ENCODE measurements at regions not wholly inside any gene's neighbourhood (a gene's known extent, or its start where the extent isn't known, plus 50 kb on each side); places are given as distances from the start of the nearest gene placed in this dataset.
"Not testable (repeated sequence)": the region's sequence is repeated elsewhere in the genome, so short reads cannot be mapped to it uniquely, and the experiment has no call there.

- Histone ChIP-seq H2AFZ (ENCODE audit: low read depth, low read length, severe bottlenecking) (no peak overlapping the region), H3K9ac (ENCODE audit: low read length) (no peak overlapping the region), H3K9me3 (ENCODE audit: insufficient read depth, low read length) (no peaks in the 10 kb centered on the region; the same call in 1 of the 2 replicates), H3K4me3 (ENCODE audit: insufficient read depth, low read length, poor library complexity, severe bottlenecking) (no peak overlapping the region), H3K79me2 (ENCODE audit: insufficient read depth, low read length) (no peaks in the 10 kb centered on the region), H3K27ac (ENCODE audit: low read depth, low read length) (no peak overlapping the region), H3F3A (ENCODE audit: insufficient read depth) (no peaks in the 10 kb centered on the region), H3K9me2 (replicated peaks; ENCODE audit: insufficient read depth, low read length) (no peaks in the 10 kb centered on the region), H3K27me3 (ENCODE audit: low read length) (no peaks in the 10 kb centered on the region), H4K20me1 (ENCODE audit: low read depth, low read length) (no peaks in the 10 kb centered on the region), H3K36me3 (ENCODE audit: low read length) (no peaks in the 10 kb centered on the region), H3K4me2 (ENCODE audit: low read depth, low read length, poor library complexity, severe bottlenecking) (no peak overlapping the region)
- no peak for TF ChIP-seq EZH2phosphoT487 (conservative IDR thresholded peaks at IDR 0.05; ENCODE audit: low read length)
- no peak for TF ChIP-seq CTCF (IDR thresholded peaks at IDR 0.05; ENCODE audit: insufficient read depth, low read length, poor library complexity, severe bottlenecking)
Measured at GRCh38 chr21:7916329-7917303, 2604.8 kb upstream of the TPTE start.

GRCh38 chr21:7917729-7918128 is 2603.7 kb upstream of the TPTE start:
- Histone ChIP-seq H3K36me3 (ENCODE audit: low read length) (no peaks in the 10 kb centered on the region), H3K9me2 (replicated peaks; ENCODE audit: insufficient read depth, low read length) (no peaks in the 10 kb centered on the region), H3K4me3 (ENCODE audit: insufficient read depth, low read length, poor library complexity, severe bottlenecking) (no peak overlapping the region)

DNA sequence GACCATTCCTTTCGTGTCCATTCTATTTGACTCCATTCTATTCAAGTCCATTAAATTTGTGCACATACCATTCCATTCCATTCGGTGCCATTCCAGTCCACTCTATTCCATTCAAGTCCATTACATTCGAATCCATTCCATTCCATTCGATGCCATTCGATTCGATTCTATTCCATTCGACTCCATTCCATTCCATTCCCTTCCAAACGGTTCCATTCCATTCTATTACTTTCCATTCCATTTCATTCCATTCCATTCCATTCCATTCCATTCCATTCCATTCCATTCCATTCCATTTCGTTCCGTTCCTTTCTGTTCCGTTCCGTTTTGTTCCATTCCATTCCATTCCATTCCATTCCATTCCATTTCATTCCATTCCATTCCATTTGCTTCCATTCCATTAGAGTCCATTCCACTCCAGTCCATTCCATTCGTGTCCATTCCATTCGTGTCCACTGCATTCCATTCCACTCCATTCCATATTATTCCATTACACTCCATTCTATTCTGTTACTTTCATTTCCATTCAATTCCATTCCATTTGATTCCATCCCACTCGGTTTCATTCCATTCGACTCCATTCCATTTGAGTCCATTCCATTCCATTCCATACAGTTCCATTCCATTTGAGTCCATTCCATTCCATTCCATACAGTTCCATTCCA is 2595.3 kb upstream of the TPTE start:
- not testable (repeated sequence) for H2AFZ ChIP-seq (ENCODE audit: low read depth, low read length, severe bottlenecking); H3K79me2 ChIP-seq (ENCODE audit: insufficient read depth, low read length); H3K4me3 ChIP-seq (ENCODE audit: insufficient read depth, low read length, poor library complexity, severe bottlenecking); H3F3A ChIP-seq (ENCODE audit: insufficient read depth); H3K9ac ChIP-seq (ENCODE audit: low read length); H3K36me3 ChIP-seq (ENCODE audit: low read length); H3K27me3 ChIP-seq (ENCODE audit: low read length); H4K20me1 ChIP-seq (ENCODE audit: low read depth, low read length); H3K9me2 ChIP-seq (replicated peaks; ENCODE audit: insufficient read depth, low read length); H3K27ac ChIP-seq (ENCODE audit: low read depth, low read length); H3K4me2 ChIP-seq (ENCODE audit: low read depth, low read length, poor library complexity, severe bottlenecking)
- peaks cover 40% of the 10 kb centered on the region for H3K9me3 ChIP-seq (ENCODE audit: insufficient read depth, low read length)

More at GRCh38 chr21:7917729-7918128, 2603.7 kb upstream of the TPTE start:
- H3K27me3 ChIP-seq (ENCODE audit: low read length), result no peaks in the 10 kb centered on the region
- H3K4me2 ChIP-seq (ENCODE audit: low read depth, low read length, poor library complexity, severe bottlenecking), result no peak overlapping the region
- no peaks in the 10 kb centered on the region for H4K20me1 ChIP-seq (ENCODE audit: low read depth, low read length)
- no peaks in the 10 kb centered on the region for H3K79me2 ChIP-seq (ENCODE audit: insufficient read depth, low read length)
- H3K9me3 ChIP-seq (ENCODE audit: insufficient read depth, low read length), result no peaks in the 10 kb centered on the region; the same call in 1 of the 2 replicates
- TF ChIP-seq EZH2phosphoT487 (conservative IDR thresholded peaks at IDR 0.05; ENCODE audit: low read length) (no peak), CTCF (IDR thresholded peaks at IDR 0.05; ENCODE audit: insufficient read depth, low read length, poor library complexity, severe bottlenecking) (no peak)
- no peak overlapping the region for H3K9ac ChIP-seq (ENCODE audit: low read length)
- H2AFZ ChIP-seq (ENCODE audit: low read depth, low read length, severe bottlenecking), result no peak overlapping the region
- H3F3A ChIP-seq (ENCODE audit: insufficient read depth), result no peaks in the 10 kb centered on the region
- no peak overlapping the region for H3K27ac ChIP-seq (ENCODE audit: low read depth, low read length)

DNA sequence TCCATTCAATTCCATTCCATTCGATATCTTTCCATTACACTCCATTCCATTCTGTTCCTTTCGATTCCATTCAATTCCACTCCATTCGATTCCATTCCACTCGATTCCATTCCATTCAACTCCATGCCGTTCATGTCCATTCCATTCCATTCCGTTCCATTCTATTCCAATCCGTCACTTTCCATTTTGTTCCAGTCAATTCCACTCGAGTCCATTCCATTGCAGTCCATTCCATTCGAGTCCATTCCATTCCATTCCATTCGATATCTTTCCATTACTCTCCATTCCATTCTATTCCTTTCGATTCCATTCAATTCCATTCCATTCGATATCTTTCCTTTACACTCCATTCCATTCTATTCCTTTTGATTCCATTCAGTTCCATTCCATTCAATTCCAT is 2592.9 kb upstream of the TPTE start:
- H3K9me3 ChIP-seq (ENCODE audit: insufficient read depth, low read length), result peaks cover 65% of the 10 kb centered on the region

DNA sequence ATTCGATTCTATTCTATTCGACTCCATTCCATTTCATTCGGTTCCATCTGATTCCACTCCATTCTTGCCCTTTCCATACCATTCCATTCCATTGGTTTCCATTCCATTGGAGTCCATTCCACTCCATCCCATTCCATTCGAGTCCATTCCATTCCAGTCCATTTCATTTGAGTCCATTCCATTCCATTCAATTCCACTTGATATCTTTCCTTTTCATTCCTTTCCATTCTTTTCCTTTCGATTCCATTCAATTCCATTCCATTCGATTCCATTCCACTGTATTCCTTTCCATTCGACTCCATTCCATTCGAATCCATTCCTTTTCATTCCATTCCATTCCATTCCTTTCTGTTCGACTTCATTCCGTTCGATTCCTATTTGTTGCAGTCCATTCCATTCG is 2591.8 kb upstream of the TPTE start:
- H3K36me3 ChIP-seq (ENCODE audit: low read length); H3K4me3 ChIP-seq (ENCODE audit: insufficient read depth, low read length, poor library complexity, severe bottlenecking); H4K20me1 ChIP-seq (ENCODE audit: low read depth, low read length); H3F3A ChIP-seq (ENCODE audit: insufficient read depth); H3K9ac ChIP-seq (ENCODE audit: low read length); H3K9me2 ChIP-seq (replicated peaks; ENCODE audit: insufficient read depth, low read length); H3K27ac ChIP-seq (ENCODE audit: low read depth, low read length); H3K27me3 ChIP-seq (ENCODE audit: low read length); H3K4me2 ChIP-seq (ENCODE audit: low read depth, low read length, poor library complexity, severe bottlenecking); H3K79me2 ChIP-seq (ENCODE audit: insufficient read depth, low read length); H2AFZ ChIP-seq (ENCODE audit: low read depth, low read length, severe bottlenecking): not testable (repeated sequence)
- H3K9me3 ChIP-seq (ENCODE audit: insufficient read depth, low read length), result peaks cover 75% of the 10 kb centered on the region

More for the DNA sequence above, 2592.9 kb upstream of the TPTE start:
- not testable (repeated sequence) for H3K4me3 ChIP-seq (ENCODE audit: insufficient read depth, low read length, poor library complexity, severe bottlenecking); H3F3A ChIP-seq (ENCODE audit: insufficient read depth); H3K79me2 ChIP-seq (ENCODE audit: insufficient read depth, low read length); H3K9ac ChIP-seq (ENCODE audit: low read length); H3K9me2 ChIP-seq (replicated peaks; ENCODE audit: insufficient read depth, low read length); H3K36me3 ChIP-seq (ENCODE audit: low read length); H4K20me1 ChIP-seq (ENCODE audit: low read depth, low read length); H3K4me2 ChIP-seq (ENCODE audit: low read depth, low read length, poor library complexity, severe bottlenecking); H2AFZ ChIP-seq (ENCODE audit: low read depth, low read length, severe bottlenecking); H3K27me3 ChIP-seq (ENCODE audit: low read length); H3K27ac ChIP-seq (ENCODE audit: low read depth, low read length)

- H3K4me3 ChIP-seq (ENCODE audit: insufficient read depth, low read length, poor library complexity, severe bottlenecking); H3K27me3 ChIP-seq (ENCODE audit: low read length); H2AFZ ChIP-seq (ENCODE audit: low read depth, low read length, severe bottlenecking); H3K9me2 ChIP-seq (replicated peaks; ENCODE audit: insufficient read depth, low read length); H3F3A ChIP-seq (ENCODE audit: insufficient read depth); H3K4me2 ChIP-seq (ENCODE audit: low read depth, low read length, poor library complexity, severe bottlenecking); H3K36me3 ChIP-seq (ENCODE audit: low read length); H3K9ac ChIP-seq (ENCODE audit: low read length); H3K27ac ChIP-seq (ENCODE audit: low read depth, low read length); H3K79me2 ChIP-seq (ENCODE audit: insufficient read depth, low read length); H4K20me1 ChIP-seq (ENCODE audit: low read depth, low read length): not testable (repeated sequence)
- peaks cover 84% of the 10 kb centered on the region for H3K9me3 ChIP-seq (ENCODE audit: insufficient read depth, low read length)
Measured at GRCh38 chr21:7930445-7930844, 2590.9 kb upstream of the TPTE start.

All from SU-DHL-6 (cell line).